ENCODE measurements at regions not wholly inside any gene's neighbourhood (a gene's known extent, or its start where the extent isn't known, plus 50 kb on each side); places are given as distances from the start of the nearest gene placed in this dataset.
"Not testable (repeated sequence)": the region's sequence is repeated elsewhere in the genome, so short reads cannot be mapped to it uniquely, and the experiment has no call there.

DNA sequence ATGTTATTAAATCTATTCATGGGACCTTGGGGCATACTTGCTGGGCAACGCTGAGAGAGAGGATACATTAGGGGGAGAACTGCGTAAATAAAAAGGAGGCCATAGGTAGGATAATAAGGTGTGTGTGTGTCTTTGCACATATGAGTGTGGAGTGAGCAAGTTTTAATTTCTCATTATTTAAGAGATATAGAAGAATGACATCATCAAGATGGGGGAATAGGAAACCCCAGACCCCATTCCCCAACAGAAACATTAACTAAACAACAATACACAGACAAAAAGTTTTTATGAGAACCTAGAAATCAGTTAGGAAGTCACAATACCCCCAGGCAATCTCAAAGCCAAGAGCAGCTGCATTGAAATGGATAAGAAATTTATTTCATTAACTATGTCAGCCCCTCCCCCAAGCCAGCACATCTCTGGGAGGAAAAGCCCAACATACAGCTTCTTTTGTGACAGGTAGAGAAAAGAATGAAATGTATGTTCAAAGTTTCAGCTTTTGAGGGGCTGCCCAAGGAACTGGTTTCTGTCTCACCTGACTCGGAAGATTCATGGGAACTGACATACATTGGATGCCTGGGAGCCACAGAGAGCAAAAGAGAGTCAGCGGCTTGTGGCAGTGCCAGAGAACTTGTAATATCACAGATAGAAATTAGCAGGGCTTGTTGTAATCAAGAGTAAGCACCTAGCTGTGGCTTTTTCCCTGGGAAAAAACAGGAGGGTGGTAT is 234.3 kb upstream of the NFIA start:
- DNase-seq: no peak

- no peak for DNase-seq
These were observed 235.0 kb upstream of the NFIA start for GRCh38 chr1:60847391-60847790.

- DNase-seq: not testable (repeated sequence)
These were observed 236.7 kb upstream of the NFIA start for GRCh38 chr1:60845659-60846058.

DNA sequence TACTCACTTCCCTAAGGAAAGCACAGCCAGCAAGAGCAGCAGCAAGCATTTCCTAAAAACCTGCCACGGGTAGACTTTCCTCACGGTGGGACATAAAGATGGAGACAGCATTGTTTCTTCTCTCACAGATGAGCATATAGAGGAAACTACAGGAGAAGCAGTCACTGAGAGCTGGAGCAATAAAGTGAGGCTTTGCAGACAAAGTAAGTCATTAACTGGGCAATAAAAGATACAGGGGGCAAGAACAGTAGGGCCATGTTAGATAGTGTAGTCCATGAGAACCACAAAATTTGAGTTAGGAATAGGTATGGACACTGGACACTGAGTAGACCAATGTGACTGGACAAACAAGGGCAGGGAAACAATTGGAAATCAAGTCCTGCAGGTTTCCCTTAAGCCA is 240.1 kb upstream of the NFIA start:
- DNase-seq: no peak

DNA sequence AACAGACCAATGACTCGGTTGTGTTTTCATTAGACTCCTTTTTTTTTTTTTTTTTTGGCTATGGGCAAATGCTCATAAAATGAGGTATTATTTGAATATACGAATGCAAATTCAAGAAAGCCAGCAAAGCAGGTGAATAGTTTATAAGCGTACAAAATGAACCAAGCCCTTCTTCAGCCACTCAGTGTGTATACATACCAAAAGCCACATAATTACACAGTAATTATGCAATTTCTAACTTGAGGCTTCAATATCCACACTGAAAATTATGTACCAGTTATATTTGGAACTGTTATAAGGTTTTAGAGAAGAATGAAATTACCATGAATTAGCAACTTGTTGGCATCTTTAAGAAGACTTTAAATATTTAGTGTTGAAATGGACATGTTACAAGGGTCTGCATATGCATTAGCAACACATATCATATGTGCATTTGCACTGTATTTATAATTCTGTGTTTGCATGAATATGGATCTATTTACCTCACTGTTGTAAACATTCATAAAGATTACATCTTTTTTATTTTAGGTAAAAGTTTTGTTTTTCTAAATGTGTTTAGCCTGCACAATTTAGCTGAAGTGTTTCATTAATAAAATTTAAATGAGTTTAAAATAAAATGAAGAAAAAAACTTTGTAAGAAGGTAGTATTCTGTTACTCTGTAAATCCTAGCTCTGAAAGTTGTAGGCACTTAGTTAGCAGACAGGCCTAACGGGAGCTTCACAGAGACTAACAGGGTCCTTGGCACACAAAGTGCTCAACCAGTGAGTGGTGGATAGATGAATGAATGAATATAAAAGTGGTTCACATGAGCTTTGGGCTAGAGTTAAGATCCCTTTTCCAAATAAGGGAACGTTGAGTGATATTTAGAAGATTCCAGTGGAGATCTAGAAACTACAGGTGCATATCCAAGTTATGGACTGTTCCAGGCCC is 241.0 kb upstream of the NFIA start:
- no peak for DNase-seq

GRCh38 chr1:60840476-60840875 is 241.9 kb upstream of the NFIA start:
- DNase-seq: not testable (repeated sequence)

DNA sequence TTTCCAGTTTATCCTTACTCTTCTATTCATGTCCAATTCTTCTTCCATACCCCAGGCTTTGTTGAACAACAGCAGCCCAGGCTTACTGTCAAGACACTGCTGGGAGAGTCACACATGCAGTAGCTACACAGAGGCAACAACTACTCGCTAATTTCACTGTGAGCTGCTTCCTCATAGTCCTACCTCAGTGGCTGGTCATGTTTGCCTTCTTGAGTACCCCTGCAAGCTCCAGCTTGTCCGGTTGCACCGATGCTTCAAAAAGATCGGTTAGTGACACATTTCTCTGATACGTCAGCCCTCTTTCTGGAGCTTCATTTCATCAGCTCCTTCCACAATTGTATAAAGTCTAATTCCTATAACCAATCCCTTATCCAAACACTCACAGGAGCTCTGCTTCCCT is 246.7 kb upstream of the NFIA start:
- DNase-seq: no peak

DNA sequence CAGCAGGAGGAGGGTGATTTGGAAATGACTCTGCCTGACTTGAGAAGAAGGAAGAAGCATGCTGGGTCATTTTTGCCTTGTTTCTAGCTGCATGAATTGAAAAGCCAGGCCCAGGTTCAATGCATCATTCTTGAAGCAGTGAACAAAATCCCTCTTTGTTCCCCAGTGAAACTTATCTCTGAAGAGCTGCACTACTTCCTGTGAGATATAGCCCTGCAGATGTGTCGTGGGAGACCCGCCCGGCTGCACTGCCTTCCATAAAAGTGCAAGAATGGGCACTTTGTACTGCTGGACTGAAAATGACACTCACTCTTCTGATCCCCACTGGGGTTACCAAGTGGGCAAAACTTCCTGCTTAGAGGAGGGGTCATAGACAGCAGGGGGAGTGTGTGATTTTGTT is 249.2 kb upstream of the NFIA start:
- DNase-seq: no peak

- no peak for DNase-seq
These were observed 250.0 kb upstream of the NFIA start for GRCh38 chr1:60832367-60832766.

GRCh38 chr1:60831780-60832179 is 250.6 kb upstream of the NFIA start:
- DNase-seq: no peak

- DNase-seq: no peak
These were observed 253.4 kb upstream of the NFIA start for GRCh38 chr1:60828944-60829343.

- DNase-seq: no peak
These were observed 255.9 kb upstream of the NFIA start for GRCh38 chr1:60826320-60827094.

DNA sequence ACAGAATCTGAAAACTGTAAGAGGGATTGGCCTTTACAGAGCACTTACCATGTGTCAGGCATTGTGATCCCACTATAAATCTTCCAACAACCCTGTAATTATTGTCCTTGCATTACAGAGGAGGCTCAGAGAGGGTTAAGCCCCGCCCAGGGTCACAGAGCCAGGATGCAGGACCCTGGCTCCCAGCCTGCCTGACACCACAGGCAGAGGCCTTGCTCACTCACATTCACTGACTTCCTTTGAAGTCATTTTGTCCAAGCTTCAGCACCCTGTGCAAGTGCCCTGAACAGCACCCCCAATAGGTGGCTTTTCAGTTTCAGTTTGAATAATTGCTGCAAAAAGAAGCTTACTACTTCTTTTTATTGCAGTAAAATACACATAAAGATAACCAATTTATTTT is 256.8 kb upstream of the NFIA start:
- DNase-seq: no peak

- DNase-seq: no peak
These were observed 259.2 kb upstream of the NFIA start for GRCh38 chr1:60823151-60823550.

GRCh38 chr1:60822252-60822651 is 260.1 kb upstream of the NFIA start:
- DNase-seq: no peak

DNA sequence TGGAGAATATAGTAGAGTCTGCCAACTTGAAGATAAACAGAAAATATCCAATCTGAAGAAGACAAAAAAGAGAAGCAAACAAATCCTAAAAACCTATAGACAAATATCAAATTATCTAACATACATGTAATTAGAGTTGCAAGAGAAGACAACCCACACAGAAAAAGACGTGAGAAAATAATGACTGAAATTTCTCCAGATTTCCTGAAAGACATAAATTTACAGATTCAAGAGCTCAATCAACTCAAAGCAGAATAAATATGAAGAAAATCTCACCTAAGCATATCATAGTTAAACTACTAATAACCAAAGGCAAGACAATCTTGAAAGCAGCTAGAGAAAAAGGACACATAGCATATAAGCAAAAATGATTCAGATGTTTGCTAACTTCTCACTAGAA is 261.2 kb upstream of the NFIA start:
- no peak for DNase-seq

GRCh38 chr1:60818969-60819701 is 263.2 kb upstream of the NFIA start:
- DNase-seq: no peak

GRCh38 chr1:60813071-60813470 is 269.3 kb upstream of the NFIA start:
- DNase-seq: no peak

GRCh38 chr1:60809204-60809980 is 273.0 kb upstream of the NFIA start:
- DNase-seq: no peak

DNA sequence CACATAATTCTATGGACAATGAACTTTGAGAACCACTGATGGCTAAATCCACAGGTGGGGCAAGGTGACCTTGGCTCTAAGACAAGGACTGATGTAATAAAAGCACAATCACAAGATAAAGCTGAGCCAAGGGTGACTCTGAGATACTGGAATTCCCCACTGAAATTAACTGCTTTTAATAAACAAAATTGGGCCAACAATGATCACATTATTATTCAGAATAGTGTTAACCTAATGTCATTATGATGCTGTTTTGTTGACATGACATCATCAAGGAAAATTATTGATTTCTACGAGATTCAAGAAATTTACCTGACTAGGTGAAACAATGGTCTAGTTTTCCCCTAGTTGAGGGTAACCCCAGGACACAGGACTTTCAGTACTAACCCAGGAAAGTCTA is 273.7 kb upstream of the NFIA start:
- DNase-seq: no peak

DNA sequence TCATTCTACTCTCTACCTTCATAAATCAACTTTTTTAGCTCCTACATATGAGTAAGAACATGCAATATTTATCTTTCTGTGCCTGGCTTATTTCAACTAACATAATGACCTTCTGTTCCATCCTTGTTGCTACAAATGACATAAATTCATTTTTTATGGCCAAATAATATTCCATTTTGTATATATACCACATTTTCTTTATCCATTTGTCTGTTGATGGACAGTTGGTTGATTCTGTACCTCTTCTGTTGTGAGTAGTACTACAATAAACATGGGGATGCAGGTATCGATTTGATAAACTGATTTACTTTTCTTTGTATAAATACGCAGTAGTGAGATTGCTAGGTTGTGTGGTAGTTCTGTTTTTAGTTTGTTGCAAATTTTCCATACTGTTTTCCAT is 279.5 kb upstream of the NFIA start:
- DNase-seq: no peak

GRCh38 chr1:60797351-60797750 is 285.0 kb upstream of the NFIA start:
- DNase-seq: no peak
